ENCODE measurements at regions not wholly inside any gene's neighbourhood (a gene's known extent, or its start where the extent isn't known, plus 50 kb on each side); places are given as distances from the start of the nearest gene placed in this dataset.

- DNase-seq (ENCODE audit: low read depth in 2 of 2): peak; percentile 16 to 80
- H3K4me3 ChIP-seq (replicated peaks in 1 of 2; ENCODE audit: low read depth in 2 of 2, low read length in 2 of 2): no peak overlapping the region
- TF ChIP-seq CTCF (IDR thresholded peaks at IDR 0.05; ENCODE audit: low read depth, low read length): no peak
Observed at GRCh38 chr21:38175306-38175705, 81.5 kb upstream of the KCNJ15 start.

GRCh38 chr21:38177919-38178652 lies 78.7 kb upstream of the KCNJ15 start:
- TF ChIP-seq CTCF (IDR thresholded peaks at IDR 0.05; ENCODE audit: low read depth, low read length): no peak

GRCh38 chr21:38178653-38179470 lies 77.9 kb upstream of the KCNJ15 start:
- peak in 1 of 2 donors; percentile 36 for DNase-seq (ENCODE audit: low read depth in 2 of 2)
- TF ChIP-seq CTCF (IDR thresholded peaks at IDR 0.05; ENCODE audit: low read depth, low read length): no peak
- H3K4me3 ChIP-seq (replicated peaks in 1 of 2; ENCODE audit: low read depth in 2 of 2, low read length in 2 of 2): no peak overlapping the region

More at GRCh38 chr21:38177919-38178652, 78.7 kb upstream of the KCNJ15 start:
- H3K4me3 ChIP-seq (replicated peaks in 1 of 2; ENCODE audit: low read depth in 2 of 2, low read length in 2 of 2): no peak overlapping the region
- no peak for DNase-seq (ENCODE audit: low read depth in 2 of 2)

- TF ChIP-seq CTCF (IDR thresholded peaks at IDR 0.05; ENCODE audit: low read depth, low read length): no peak
- no peak overlapping the region for H3K4me3 ChIP-seq (replicated peaks in 1 of 2; ENCODE audit: low read depth in 2 of 2, low read length in 2 of 2)
- peak in 1 of 2 donors; percentile 18 for DNase-seq (ENCODE audit: low read depth in 2 of 2)
Observed at GRCh38 chr21:38179511-38179910, 77.3 kb upstream of the KCNJ15 start.

GRCh38 chr21:38181096-38181495 lies 75.7 kb upstream of the KCNJ15 start:
- no peak for TF ChIP-seq CTCF (IDR thresholded peaks at IDR 0.05; ENCODE audit: low read depth, low read length)
- H3K4me3 ChIP-seq (replicated peaks in 1 of 2; ENCODE audit: low read depth in 2 of 2, low read length in 2 of 2): no peak overlapping the region
- no peak for DNase-seq (ENCODE audit: low read depth in 2 of 2)

GRCh38 chr21:38182370-38182985 lies 74.3 kb upstream of the KCNJ15 start:
- TF ChIP-seq CTCF (IDR thresholded peaks at IDR 0.05; ENCODE audit: low read depth, low read length): no peak
- H3K4me3 ChIP-seq (replicated peaks in 1 of 2; ENCODE audit: low read depth in 2 of 2, low read length in 2 of 2): no peak overlapping the region
- no peak for DNase-seq (ENCODE audit: low read depth in 2 of 2)
